Progenitor cell of endocrine pancreas (in vitro differentiated cells): ENCODE measurements at regions not wholly inside any gene's neighbourhood (a gene's known extent, or its start where the extent isn't known, plus 50 kb on each side); places are given as distances from the start of the nearest gene placed in this dataset.
"Not testable (repeated sequence)": the region's sequence is repeated elsewhere in the genome, so short reads cannot be mapped to it uniquely, and the experiment has no call there.

Experiments
- DNase-seq: peaks from one replicate; pipeline ENCODE4 v3.0.0; 2021; ENCODE audit warnings: low spot score; ENCODE audit not compliant: unreplicated experiment
- H3K27ac Mint-ChIP-seq: 2 replicates; pipeline ENCODE4 v1.8.0; 2021; ENCODE audit warnings: mild to moderate bottlenecking, moderate library complexity, mixed read lengths
- H3K27me3 Mint-ChIP-seq: 2 replicates; pipeline ENCODE4 v1.8.0; 2021; ENCODE audit warnings: mixed read lengths
- H3K36me3 Mint-ChIP-seq: 2 replicates; pipeline ENCODE4 v1.8.0; 2022; ENCODE audit warnings: mixed read lengths; ENCODE audit not compliant: insufficient read depth
- H3K4me1 Mint-ChIP-seq: 2 replicates; pipeline ENCODE4 v1.8.0; 2021; ENCODE audit warnings: low read depth, mixed read lengths
- H3K4me3 Mint-ChIP-seq: 2 replicates; pipeline ENCODE4 v1.8.0; 2021; ENCODE audit warnings: low read depth, mild to moderate bottlenecking, moderate library complexity, mixed read lengths
- H3K9me3 Mint-ChIP-seq: 2 replicates; pipeline ENCODE4 v1.8.0; 2021; ENCODE audit warnings: low read depth, mixed read lengths
- CTCF ChIP-seq: fragments of 200-600 bp; sonication (generic); IDR thresholded peaks from one replicate; pipeline ENCODE4 v1.5.0; 2021; ENCODE audit warnings: antibody characterized with exemption, mild to moderate bottlenecking; ENCODE audit not compliant: unreplicated experiment

GRCh38 chrX:125492439-125492838 lies 172.8 kb downstream of the TEX13C start:
- Mint-ChIP-seq H3K9me3 (peaks cover 7% of the 10 kb centered on the region), H3K27ac (no peak overlapping the region), H3K36me3 (no peaks in the 10 kb centered on the region), H3K27me3 (no peaks in the 10 kb centered on the region), H3K4me1 (peaks cover 3% of the 10 kb centered on the region), H3K4me3 (no peak overlapping the region)
- TF ChIP-seq CTCF = no peak
- DNase-seq = no peak

GRCh38 chrX:125493004-125493403 lies 173.3 kb downstream of the TEX13C start:
- H3K4me1 Mint-ChIP-seq, DNase-seq, H3K4me3 Mint-ChIP-seq, H3K36me3 Mint-ChIP-seq, H3K27me3 Mint-ChIP-seq, H3K27ac Mint-ChIP-seq, H3K9me3 Mint-ChIP-seq: not testable (repeated sequence)

GRCh38 chrX:125497667-125498066 lies 178.0 kb downstream of the TEX13C start:
- Mint-ChIP-seq H3K27ac (no peak overlapping the region), H3K9me3 (peaks cover 12% of the 10 kb centered on the region), H3K4me3 (no peak overlapping the region), H3K4me1 (peaks cover under 1% of the 10 kb centered on the region), H3K27me3 (no peaks in the 10 kb centered on the region), H3K36me3 (no peaks in the 10 kb centered on the region)
- no peak for DNase-seq
- TF ChIP-seq CTCF = no peak

GRCh38 chrX:125503769-125504168 lies 184.1 kb downstream of the TEX13C start:
- H3K9me3 Mint-ChIP-seq = peaks cover 20% of the 10 kb centered on the region
- DNase-seq = no peak
- H3K27me3 Mint-ChIP-seq = no peaks in the 10 kb centered on the region
- no peak overlapping the region for H3K4me3 Mint-ChIP-seq
- no peak for TF ChIP-seq CTCF
- no peaks in the 10 kb centered on the region for H3K36me3 Mint-ChIP-seq
- H3K4me1 Mint-ChIP-seq = no peaks in the 10 kb centered on the region
- no peak overlapping the region for H3K27ac Mint-ChIP-seq

- Mint-ChIP-seq H3K9me3 (peaks cover 24% of the 10 kb centered on the region), H3K4me3 (no peak overlapping the region), H3K36me3 (no peaks in the 10 kb centered on the region), H3K27me3 (no peaks in the 10 kb centered on the region), H3K27ac (no peak overlapping the region), H3K4me1 (no peaks in the 10 kb centered on the region)
- no peak for TF ChIP-seq CTCF
- no peak for DNase-seq
Observed at GRCh38 chrX:125505207-125505606, 185.5 kb downstream of the TEX13C start.

GRCh38 chrX:125507119-125507518 lies 187.4 kb downstream of the TEX13C start:
- H3K27ac Mint-ChIP-seq = no peak overlapping the region
- H3K9me3 Mint-ChIP-seq = peaks cover 21% of the 10 kb centered on the region
- H3K36me3 Mint-ChIP-seq = no peaks in the 10 kb centered on the region
- H3K4me1 Mint-ChIP-seq = no peaks in the 10 kb centered on the region
- no peak for DNase-seq
- H3K27me3 Mint-ChIP-seq = no peaks in the 10 kb centered on the region
- TF ChIP-seq CTCF = no peak
- no peak overlapping the region for H3K4me3 Mint-ChIP-seq
